ENCODE measurements at regions not wholly inside any gene's neighbourhood (a gene's known extent, or its start where the extent isn't known, plus 50 kb on each side); places are given as distances from the start of the nearest gene placed in this dataset.

DNA sequence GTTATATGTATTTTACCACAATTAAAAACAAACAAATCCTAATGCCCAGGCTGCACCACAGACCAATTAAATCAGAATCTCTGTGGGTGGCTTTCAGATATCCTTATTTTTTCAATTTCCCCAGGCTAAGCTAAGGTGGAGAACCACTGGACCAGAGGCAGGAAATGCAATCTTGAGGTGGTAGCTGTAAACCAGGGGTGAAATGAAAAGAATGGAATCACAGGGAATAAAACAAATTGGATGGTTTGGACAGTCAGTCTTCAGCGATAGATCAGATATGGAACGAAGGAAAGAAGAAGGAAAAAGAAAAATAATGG, 215.4 kb downstream of the KCNRG start:
- TF ChIP-seq, protein P1, sequence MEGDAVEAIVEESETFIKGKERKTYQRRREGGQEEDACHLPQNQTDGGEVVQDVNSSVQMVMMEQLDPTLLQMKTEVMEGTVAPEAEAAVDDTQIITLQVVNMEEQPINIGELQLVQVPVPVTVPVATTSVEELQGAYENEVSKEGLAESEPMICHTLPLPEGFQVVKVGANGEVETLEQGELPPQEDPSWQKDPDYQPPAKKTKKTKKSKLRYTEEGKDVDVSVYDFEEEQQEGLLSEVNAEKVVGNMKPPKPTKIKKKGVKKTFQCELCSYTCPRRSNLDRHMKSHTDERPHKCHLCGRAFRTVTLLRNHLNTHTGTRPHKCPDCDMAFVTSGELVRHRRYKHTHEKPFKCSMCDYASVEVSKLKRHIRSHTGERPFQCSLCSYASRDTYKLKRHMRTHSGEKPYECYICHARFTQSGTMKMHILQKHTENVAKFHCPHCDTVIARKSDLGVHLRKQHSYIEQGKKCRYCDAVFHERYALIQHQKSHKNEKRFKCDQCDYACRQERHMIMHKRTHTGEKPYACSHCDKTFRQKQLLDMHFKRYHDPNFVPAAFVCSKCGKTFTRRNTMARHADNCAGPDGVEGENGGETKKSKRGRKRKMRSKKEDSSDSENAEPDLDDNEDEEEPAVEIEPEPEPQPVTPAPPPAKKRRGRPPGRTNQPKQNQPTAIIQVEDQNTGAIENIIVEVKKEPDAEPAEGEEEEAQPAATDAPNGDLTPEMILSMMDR (IDR thresholded peaks at IDR 0.05), result no peak
- no peak for TF ChIP-seq POLR2AphosphoS5 (IDR thresholded peaks at IDR 0.05)
- TF ChIP-seq EP300 (IDR thresholded peaks at IDR 0.05), result no peak
